Stimulated activated CD8-positive, alpha-beta memory T cell treated with anti-CD3 and anti-CD28 coated beads, Interleukin-4, amount 100 ng/mL, for 24 hours (primary cell): ENCODE measurements at regions not wholly inside any gene's neighbourhood (a gene's known extent, or its start where the extent isn't known, plus 50 kb on each side); places are given as distances from the start of the nearest gene placed in this dataset.

Experiments used
- DNase-seq: peaks from one replicate; pipeline ENCODE4 v3.0.0-alpha.2; 2020; ENCODE audit warnings: low read depth

DNA sequence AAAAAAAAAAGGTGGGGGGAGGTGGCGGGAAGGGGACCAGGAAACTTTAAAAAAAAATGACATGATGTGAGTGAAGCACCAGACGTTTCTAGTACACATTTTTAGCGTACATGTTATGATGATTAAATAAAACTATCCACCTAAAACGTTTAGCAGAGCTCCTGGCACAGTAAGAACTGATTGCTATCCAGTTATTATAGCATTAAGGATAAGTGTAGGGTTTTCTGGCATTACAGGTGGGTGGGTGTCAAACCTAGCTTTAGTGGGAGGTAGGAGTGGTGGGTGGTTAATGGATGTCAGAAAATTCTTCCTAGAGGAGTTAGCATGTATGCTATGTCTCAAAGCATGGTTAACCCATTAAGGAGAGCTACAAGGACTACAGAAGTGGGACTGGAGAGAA, 2329.5 kb downstream of the MAT2B start:
- no peak for DNase-seq

DNA sequence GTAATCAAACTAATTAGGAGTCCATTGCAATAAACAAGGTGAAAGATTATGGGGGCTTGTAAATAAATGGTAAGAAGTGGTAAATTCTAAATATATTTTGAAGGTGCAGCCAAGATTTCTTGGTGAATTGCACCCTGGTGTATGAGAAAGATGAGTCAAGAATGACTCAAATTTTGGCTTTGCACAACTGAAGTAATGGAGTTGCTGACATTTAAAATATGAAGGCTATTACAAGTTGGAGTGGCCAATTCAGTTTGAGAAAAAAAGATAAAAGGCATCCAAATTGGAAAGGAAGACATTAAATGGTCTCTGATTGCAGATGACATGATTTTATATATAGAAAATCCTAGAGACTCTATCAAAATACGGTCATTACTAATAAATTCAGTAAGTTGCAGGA, 2330.6 kb downstream of the MAT2B start:
- DNase-seq = no peak

DNA sequence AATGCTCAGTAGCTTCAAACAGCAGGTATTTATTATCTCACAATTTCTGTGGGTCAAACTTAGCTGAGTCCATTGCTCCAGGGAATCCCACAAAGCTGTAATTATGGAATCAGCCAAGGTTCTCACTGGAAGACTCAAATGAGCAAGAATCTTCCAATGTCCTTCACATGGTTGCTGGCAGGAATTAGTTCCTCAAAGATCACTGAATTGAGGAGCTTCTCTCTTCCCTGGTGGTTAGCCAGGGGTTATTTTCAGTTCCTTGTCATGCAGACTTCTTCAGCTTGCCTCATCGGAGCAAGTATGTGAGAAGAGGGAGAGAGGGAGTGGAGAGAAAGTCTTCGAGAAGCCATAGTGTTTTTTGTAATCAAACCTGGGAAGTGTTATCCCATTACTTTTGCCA, 2331.9 kb downstream of the MAT2B start:
- DNase-seq = no peak

DNA sequence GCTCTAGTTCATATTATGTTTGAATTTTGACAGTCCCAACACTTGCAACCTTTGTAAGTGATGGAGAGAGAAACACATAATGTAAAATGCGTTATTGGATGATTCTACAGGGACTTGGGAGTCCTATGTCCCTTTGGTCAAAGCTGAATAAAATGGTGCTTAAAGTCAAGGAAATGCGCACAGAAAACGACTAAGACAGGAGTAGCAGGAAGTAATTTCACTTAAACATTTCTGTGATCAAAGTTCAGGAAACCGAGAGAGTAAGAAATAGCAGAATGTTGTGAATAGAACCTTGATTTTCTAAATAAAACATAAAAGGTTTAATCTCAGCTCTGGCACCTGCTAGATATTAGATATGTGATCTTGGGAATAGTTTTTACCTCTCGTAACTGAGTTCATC, 2339.2 kb downstream of the MAT2B start:
- DNase-seq = no peak

- DNase-seq = no peak
Observed at GRCh38 chr5:165858118-165858517, 2352.7 kb downstream of the MAT2B start.

DNA sequence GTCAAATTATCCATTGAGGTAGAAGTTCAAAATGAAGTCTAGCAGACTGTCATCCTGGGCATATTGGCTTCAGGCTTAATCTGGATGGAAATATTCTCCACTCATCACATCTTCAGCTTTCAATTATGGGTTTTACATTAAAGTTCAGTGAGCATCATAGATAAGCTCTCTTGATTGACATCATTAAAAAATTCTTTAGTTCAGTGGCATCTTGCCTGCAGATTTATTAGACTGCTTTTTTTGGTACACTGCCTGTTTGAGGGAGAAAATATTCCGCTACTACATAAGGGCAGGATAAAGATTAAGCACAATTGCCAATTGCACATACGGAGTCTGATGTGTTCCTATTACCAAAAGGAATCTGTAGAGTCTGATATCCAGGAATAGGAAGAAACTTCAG, 2353.8 kb downstream of the MAT2B start:
- DNase-seq = no peak

- DNase-seq = no peak
Observed at GRCh38 chr5:165863239-165863638, 2357.8 kb downstream of the MAT2B start.

DNA sequence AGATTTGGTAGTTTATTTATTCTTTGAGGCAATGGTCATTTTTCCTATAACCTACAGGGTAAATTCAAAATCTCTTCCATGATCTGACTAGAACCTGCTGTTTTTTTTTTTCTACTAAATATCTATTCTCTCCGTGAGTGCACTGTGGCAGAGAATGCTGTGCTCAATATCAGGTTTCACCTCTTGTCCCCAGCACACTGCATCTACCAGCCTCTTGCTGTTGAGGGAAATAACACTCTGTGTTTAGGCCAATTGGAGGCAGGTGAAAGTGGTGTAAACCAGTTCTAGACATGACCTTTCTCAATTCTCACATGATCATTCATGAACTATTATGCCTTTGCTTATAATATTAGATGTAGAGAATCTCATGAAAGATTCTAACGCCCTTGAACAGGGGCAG, 2365.9 kb downstream of the MAT2B start:
- no peak for DNase-seq

DNA sequence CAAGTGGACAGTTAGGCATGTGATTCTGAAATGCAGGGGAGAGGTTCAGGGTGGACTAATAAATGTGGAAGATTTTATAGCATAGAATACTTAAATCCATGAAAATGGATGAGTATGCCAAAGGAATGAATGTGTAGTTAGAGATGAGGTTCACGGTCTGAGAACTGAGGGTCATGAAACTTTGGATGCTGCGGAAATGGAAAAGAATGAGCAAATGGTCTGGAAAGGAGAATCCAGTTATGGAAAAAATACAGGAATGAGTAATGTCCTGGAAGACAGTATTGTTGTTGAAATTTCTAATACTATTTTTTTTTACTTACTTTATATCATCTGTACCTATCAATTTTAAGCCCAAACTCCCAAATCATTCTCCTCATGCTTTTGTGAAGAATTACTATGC, 2369.4 kb downstream of the MAT2B start:
- no peak for DNase-seq

GRCh38 chr5:165876538-165876937, 2371.1 kb downstream of the MAT2B start:
- no peak for DNase-seq

DNA sequence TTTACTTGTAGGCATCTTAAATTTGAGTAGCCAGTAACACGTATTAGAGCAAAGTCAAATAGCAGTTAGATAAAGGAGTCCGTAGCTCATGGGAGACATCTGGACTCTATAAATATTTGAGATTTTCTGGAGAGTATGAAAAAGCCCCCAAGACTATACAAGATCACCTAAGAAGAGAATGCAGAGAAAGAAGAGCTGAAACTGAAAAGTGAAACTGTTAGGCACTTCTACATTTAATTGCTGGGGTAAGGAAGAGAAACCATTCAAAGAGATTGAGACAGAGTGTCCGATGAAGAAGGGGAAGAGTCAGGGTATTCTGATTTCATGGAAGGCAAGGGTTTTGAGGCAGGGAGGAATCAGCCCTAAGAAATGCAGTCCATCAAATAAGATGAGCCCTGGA, 2372.1 kb downstream of the MAT2B start:
- DNase-seq = no peak

GRCh38 chr5:165881259-165881658, 2375.8 kb downstream of the MAT2B start:
- DNase-seq = no peak

DNA sequence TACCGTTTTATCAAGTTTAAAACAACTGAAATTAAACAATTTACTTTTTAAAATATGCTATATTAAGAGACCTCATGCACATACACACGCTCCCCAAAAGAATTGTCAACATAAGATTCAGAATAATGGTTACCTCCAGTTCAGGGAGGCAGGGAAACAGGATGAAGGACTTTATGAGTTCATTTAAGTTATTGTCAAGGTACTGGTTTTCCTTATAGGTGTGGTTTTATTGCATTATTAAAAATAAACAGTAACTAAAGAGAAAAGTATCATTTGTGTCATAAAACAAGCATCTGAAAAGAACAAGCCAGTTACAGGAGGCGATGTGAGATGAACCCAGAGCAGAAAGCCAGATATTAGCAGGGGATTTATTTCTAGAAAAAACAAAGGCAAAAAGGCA, 2376.7 kb downstream of the MAT2B start:
- no peak for DNase-seq

GRCh38 chr5:165885623-165886350, 2380.4 kb downstream of the MAT2B start:
- DNase-seq = no peak

GRCh38 chr5:165887147-165887546, 2381.7 kb downstream of the MAT2B start:
- no peak for DNase-seq

- no peak for DNase-seq
Observed at GRCh38 chr5:165892383-165892782, 2387.0 kb downstream of the MAT2B start.

- no peak for DNase-seq
Observed at GRCh38 chr5:165894916-165895315, 2389.5 kb downstream of the MAT2B start.

GRCh38 chr5:165903835-165904234, 2387.6 kb upstream of the WWC1 start:
- DNase-seq = no peak

DNA sequence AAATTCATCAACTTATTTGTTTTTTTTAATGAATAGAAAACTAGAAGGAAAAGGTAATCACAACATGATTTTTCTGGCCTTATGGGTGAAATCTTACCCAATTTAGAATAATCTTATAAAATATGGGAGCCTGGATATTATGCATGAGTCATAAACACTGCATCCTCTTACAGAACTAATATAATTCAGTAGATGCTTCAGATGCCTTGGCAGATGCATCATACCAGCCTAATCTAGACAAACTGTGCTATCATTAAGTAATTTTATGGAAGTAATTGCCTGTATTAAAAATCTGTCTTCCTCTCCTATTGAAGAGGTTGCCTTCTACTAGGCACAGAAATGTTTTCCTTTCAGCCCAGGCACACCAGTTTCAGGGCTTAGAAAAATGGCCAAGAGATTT, 2384.6 kb upstream of the WWC1 start:
- DNase-seq = no peak

- no peak for DNase-seq
Observed at GRCh38 chr5:165913059-165913458, 2378.4 kb upstream of the WWC1 start.

GRCh38 chr5:165914456-165914855, 2377.0 kb upstream of the WWC1 start:
- no peak for DNase-seq

DNA sequence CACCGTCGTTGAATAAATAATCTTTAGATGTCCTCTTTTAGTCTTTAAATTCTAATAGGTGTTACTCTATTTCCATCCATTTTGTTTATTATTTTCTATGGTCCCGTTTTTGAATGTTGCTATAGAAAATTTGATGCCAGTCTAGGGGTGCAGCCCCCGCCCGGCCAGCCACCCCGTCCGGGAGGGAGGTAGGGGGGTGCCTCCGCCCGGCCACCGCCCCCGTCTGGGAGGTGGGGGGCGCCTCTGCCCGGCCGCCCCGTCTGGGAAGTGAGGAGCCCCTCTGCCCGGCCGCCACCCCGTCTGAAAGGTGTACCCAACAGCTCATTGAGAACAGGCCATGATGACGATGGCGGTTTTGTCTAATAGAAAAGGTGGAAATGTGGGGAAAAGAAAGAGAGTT, 2372.2 kb upstream of the WWC1 start:
- no peak for DNase-seq

DNA sequence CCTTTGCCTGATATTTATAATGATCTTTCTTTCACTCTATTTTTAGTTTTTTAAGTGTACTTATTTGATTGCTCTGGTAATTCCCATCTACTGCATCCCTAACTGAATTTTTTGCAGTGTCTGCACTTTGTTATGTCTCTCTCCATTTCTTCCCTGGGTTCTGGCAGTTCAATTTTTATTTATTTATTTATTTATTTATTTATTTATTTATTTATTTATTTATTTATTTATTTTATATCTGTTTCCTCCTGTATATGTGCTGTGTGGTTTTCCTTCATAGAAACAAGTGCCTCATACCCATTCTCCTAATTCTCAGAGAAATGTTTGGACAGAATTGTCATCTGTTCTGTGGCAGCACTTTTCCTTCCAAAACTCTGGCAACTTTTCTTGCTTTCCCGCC, 2370.8 kb upstream of the WWC1 start:
- DNase-seq = no peak

DNA sequence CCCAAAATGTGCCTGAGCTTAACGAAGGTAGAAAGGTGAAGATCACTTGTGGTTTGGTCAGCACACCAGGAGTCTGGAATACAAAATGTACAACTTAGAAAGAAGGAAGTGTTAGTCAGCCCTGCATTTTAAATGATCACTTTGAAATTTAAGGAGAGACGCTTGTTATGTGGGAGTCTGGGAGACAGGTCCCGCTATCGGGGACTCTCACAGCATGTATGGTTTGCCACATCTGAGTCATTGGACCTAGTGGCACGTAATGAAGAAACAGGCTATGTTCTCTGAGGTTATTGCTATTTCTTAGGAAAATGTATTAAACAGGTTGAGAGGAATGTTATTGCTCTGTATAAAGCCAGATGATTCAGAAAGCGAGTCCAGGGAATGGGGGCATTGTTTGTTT, 2362.5 kb upstream of the WWC1 start:
- no peak for DNase-seq

DNA sequence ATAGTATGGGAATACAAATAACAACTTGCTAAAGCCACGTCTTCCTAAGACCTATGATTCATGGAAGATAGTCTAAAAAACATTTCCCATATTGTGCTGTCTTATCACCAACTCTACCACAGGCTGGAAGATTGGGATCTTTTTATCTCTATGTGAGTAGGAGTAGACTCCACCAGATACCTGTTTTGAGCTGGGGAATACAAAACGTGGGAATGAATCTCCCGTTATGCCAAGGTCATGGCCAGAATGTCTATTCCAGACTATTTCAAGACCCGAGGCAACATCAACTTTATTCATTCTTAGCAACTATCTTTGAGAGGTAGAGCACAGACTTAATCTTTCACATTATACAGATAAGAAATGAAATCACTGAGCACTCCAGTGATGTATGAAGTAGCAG, 2350.9 kb upstream of the WWC1 start:
- DNase-seq = no peak
